Activated T-helper 2 cell treated with anti-CD3 and anti-CD28 coated beads, Interferon-gamma antibody, Interleukin-2, Interleukin-4, amounts not matched to agents 10 μg/mL and 5 μg/mL and 100 μg/mL, durations not matched to agents 14 hours and 24 hours and 36 hours (primary cell): ENCODE measurements at regions not wholly inside any gene's neighbourhood (a gene's known extent, or its start where the extent isn't known, plus 50 kb on each side); places are given as distances from the start of the nearest gene placed in this dataset.
"Not testable (repeated sequence)": the region's sequence is repeated elsewhere in the genome, so short reads cannot be mapped to it uniquely, and the experiment has no call there.

Experiments used
- DNase-seq: peaks from one replicate; pipeline ENCODE4 v3.0.0; 2021; ENCODE audit warnings: low spot score
- H3K27ac Mint-ChIP-seq: one replicate; pipeline ENCODE4 v1.8.0; 2021; ENCODE audit warnings: mixed read lengths
- H3K27me3 Mint-ChIP-seq: one replicate; pipeline ENCODE4 v1.8.0; 2021; ENCODE audit warnings: low read depth, mixed read lengths
- H3K36me3 Mint-ChIP-seq: one replicate; pipeline ENCODE4 v1.8.0; 2021; ENCODE audit warnings: low read depth, mixed read lengths
- H3K4me1 Mint-ChIP-seq: one replicate; pipeline ENCODE4 v1.8.0; 2021; ENCODE audit warnings: low read depth, mixed read lengths
- H3K4me3 Mint-ChIP-seq: one replicate; pipeline ENCODE4 v1.8.0; 2021; ENCODE audit warnings: low read depth, mild to moderate bottlenecking, moderate library complexity, mixed read lengths
- H3K9me3 Mint-ChIP-seq: one replicate; pipeline ENCODE4 v1.8.0; 2021; ENCODE audit warnings: mixed read lengths
- intact Hi-C: fragments of 100-400 bp; cut with micrococcal nuclease; formaldehyde crosslinking; loops from one replicate; pipeline ENCODE4 v1.15.1; 2023

DNA sequence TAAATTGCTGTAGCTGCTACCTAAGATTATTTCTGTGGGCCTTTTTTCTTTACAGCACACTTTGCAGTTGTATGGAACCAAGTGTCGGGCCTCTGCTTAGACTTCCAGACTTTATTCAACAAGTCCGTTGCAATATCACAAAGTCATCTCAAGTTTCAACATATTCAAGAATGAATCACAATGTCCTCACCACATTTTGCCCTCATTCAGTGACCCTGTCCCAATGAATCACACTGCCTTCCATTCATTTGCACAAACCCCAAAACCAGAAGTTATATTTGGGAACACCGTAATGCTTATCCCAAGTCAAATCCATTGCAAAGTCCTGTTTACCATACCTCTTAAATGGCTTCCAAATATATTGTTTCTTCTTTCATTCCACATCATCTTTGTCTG, 439.6 kb downstream of the CSNK1G3 start:
- no peaks in the 10 kb centered on the region for H3K27me3 Mint-ChIP-seq
- intact Hi-C loops, result no loop called here
- H3K4me3 Mint-ChIP-seq, result no peak overlapping the region
- H3K36me3 Mint-ChIP-seq, result no peaks in the 10 kb centered on the region
- no peak overlapping the region for H3K27ac Mint-ChIP-seq
- no peaks in the 10 kb centered on the region for H3K4me1 Mint-ChIP-seq
- peaks cover 5% of the 10 kb centered on the region for H3K9me3 Mint-ChIP-seq
- DNase-seq, result no peak

DNA sequence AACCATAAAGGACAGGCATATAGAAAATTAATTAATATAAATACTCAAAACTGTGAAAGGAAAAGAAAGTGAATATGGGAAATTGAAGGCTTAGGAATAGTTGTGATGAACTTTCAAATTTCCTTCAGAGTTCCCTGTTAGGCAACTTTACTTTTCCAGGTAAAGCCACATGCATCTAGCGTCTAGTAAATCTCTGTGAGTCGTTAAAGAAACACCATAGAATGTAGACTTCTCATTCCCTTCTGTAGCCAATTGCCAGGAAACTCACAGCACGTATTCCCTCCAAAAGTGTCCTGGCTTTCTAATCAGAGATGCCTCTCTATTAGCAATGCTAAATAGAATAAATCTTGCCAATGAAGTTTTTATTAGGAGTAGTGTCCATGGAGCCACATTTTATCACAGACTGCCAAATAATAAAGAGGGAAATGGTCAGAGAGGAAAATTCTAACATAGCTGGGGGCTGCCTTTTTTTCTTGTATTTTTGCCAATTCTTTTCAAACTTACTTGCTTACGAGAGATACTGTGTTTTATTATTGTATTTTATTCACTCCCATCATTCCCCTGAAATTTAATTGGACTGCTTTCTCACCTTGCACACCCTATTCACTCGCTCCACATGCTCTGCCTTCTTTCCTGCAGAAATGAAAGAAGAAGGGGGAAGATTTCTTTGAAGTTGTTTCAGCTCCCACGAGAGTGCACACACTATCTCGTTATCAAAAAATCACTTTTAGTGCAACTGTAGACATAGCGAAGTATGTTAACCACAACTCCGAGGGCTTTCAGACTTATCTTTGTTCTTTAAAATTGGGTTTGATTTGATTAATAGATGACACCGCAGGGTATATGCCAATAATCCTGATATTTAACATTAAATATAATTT, 439.0 kb downstream of the CSNK1G3 start:
- Mint-ChIP-seq H3K36me3 (no peaks in the 10 kb centered on the region), H3K9me3 (peaks cover 5% of the 10 kb centered on the region), H3K27me3 (no peaks in the 10 kb centered on the region), H3K4me1 (no peaks in the 10 kb centered on the region), H3K27ac (no peak overlapping the region), H3K4me3 (no peak overlapping the region)
- no peak for DNase-seq
- intact Hi-C loops, result no loop called here

DNA sequence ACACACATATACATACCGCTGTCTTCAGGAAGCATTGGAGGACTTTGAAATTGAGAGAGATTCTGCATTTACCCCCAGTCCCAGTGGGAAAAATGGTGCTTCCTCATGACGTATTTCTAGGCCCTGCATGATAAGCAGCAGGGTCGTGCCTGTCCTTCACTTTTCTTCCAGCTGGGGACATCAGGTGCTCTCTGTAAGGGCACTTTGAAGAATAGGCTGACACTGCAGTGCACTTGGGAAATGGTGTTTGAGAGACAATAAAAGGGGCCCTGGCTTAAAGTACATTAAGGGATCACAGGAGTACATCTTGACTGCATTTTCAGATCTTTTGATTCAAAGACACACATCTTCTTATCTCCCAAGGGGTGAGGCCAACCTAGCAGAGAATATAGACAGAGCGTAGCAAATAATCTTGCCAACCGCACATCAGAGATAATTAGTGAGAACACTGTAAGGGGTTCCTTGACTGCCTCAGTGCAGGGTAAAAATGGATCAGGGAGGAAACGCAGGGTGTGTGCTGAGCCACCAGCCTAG, 437.9 kb downstream of the CSNK1G3 start:
- DNase-seq, result no peak
- no peak overlapping the region for H3K27ac Mint-ChIP-seq
- H3K4me1 Mint-ChIP-seq, result no peaks in the 10 kb centered on the region
- no peaks in the 10 kb centered on the region for H3K27me3 Mint-ChIP-seq
- H3K9me3 Mint-ChIP-seq, result peaks cover 5% of the 10 kb centered on the region
- intact Hi-C loops, result no loop called here
- no peak overlapping the region for H3K4me3 Mint-ChIP-seq
- no peaks in the 10 kb centered on the region for H3K36me3 Mint-ChIP-seq

DNA sequence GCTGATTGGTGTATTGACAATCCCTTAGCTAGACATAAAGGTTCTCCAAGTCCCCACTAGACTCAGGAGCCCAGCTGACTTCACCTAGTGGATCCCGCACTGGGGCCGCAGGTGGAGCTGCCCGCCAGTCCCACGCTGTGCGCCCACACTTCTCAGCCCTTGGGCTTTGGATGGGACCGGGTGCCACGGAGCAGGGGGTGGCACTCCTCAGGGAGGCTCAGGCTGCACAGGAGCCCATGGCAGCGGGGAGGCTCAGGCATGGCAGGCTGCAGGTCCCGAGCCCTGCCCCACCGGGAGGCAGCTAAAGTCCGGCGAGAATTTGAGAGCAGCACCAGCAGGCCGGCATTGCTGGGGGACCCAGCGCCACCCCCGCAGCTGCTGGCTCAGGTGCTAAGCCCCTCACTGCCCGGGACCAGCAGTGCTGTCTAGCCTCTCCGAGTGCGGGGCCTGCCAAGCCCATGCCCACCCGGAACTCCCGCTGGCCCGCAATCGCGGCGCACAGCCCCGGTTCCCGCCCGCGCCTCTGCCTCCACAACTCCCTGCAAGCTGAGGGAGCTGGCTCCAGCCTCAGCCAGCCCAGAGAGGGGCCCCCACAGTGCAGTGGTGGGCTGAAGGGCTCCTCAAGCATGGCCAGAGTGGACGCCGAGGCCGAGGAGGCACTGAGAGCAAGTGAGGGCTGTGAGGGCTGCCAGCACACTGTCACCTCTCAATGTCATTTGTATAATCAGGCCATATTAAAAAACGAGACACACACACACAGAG, 437.2 kb downstream of the CSNK1G3 start:
- Mint-ChIP-seq H3K36me3 (no peaks in the 10 kb centered on the region), H3K4me1 (no peaks in the 10 kb centered on the region), H3K9me3 (peaks cover 5% of the 10 kb centered on the region), H3K27me3 (no peaks in the 10 kb centered on the region), H3K4me3 (no peak overlapping the region), H3K27ac (no peak overlapping the region)
- DNase-seq, result no peak
- intact Hi-C loops, result no loop called here

DNA sequence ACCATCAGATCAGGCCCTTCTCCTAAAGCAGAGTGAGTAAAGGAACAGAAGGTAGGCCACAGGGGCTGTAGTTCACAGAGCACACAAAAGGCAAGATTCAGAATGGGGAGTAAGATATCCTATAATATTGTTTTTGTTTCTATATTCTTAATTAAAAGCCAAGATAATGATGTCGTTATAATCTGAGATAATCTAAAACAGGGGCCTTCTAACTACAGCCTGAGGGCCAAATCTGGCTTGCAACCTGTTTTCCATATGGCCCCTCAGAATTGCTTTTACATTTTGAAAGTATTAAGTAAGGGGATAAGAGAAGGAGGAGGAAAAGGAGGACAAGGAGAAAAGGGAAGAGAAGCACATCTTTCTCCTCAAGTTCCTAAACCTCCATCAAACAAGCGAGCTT, 435.8 kb downstream of the CSNK1G3 start:
- Mint-ChIP-seq H3K4me1 (no peaks in the 10 kb centered on the region), H3K9me3 (peaks cover 5% of the 10 kb centered on the region), H3K27me3 (no peaks in the 10 kb centered on the region), H3K36me3 (no peaks in the 10 kb centered on the region), H3K27ac (no peak overlapping the region), H3K4me3 (no peak overlapping the region)
- DNase-seq, result no peak
- intact Hi-C loops, result no loop called here

DNA sequence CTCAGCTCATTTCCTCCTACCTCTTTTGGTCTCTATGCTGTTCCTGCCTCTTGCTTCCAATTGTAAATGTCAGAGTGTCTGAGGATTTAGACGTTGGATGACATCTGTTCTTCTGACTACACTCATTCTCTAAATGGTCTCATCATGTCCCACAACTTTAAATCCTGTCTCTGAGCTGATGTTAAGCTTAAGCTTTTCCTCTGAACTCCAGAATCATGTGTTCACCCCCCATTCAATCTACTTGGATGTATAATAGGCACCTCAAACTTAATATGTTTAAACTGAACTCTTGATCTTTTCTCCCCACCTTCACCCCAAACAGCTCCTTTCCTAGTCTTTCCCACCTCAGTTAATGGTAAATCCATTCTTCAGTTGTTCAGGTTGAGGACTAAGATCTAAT, 433.6 kb downstream of the CSNK1G3 start:
- Mint-ChIP-seq H3K27me3 (no peaks in the 10 kb centered on the region), H3K4me3 (no peak overlapping the region), H3K4me1 (no peaks in the 10 kb centered on the region), H3K9me3 (peaks cover 8% of the 10 kb centered on the region), H3K36me3 (no peaks in the 10 kb centered on the region), H3K27ac (no peak overlapping the region)
- DNase-seq, result no peak
- intact Hi-C loops, result no loop called here

DNA sequence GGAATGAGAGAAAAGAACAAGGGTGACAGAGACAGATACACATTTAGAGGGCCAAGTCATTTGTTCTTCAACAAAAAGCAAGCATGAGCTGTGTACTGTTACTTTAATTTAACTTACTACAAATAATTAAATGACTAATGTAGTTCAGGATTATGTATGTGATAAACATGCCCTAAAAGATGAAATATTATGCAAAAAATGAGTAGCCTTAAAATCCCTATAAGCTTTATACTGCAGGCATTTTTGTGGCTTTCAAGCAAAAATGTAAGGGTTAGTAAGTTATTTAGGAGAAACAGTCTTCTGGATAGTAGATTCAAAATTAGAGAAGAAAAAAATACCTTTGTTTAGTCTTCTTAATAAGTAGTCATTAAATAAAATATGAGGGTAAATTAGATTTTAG, 431.2 kb downstream of the CSNK1G3 start:
- no peak for DNase-seq
- H3K27me3 Mint-ChIP-seq, result no peaks in the 10 kb centered on the region
- H3K4me1 Mint-ChIP-seq, result no peaks in the 10 kb centered on the region
- peaks cover 8% of the 10 kb centered on the region for H3K9me3 Mint-ChIP-seq
- intact Hi-C loops, result no loop called here
- H3K27ac Mint-ChIP-seq, result no peak overlapping the region
- no peaks in the 10 kb centered on the region for H3K36me3 Mint-ChIP-seq
- H3K4me3 Mint-ChIP-seq, result no peak overlapping the region

DNA sequence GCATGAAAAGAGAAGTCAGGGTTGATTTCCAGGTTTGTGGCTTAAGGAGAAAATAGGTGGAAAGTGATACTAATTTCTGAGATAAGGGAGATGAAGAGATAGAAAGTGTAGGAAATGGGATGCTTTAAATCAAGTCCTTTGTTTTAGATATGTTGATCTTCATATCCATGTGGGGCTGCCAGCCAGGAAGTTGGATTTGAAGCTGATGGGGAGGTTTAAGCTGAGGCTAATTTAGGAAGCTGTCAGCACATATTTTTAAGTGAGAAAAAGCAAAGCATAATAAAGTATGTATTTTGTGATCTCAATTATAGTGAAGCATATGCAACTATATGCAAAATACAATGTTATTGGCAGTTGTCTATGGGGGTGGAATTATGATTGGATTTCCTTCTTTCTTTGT, 428.4 kb downstream of the CSNK1G3 start:
- no peaks in the 10 kb centered on the region for H3K27me3 Mint-ChIP-seq
- intact Hi-C loops, result no loop called here

DNA sequence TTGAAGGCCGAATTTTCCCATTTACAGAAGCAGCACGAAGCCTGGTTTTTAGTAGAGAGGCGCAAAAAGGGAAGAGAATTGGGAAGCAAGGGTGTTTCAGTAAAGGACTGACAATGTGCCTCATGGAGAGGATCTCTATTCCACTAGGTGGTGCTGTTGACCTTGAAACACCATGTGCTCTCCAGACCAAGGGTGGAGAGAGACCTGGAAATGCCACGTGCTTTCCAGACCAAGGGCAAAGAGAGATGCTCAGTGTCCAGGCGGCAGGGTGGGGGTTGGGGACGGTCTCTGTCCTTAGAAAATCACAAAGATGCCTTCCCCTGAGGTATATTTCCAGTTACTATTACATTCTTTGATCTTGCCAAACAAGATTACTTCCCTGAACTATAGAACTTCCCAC, 425.3 kb downstream of the CSNK1G3 start:
- Mint-ChIP-seq H3K36me3 (no peaks in the 10 kb centered on the region), H3K27ac (no peak overlapping the region), H3K4me1 (no peaks in the 10 kb centered on the region), H3K9me3 (peaks cover 22% of the 10 kb centered on the region), H3K27me3 (no peaks in the 10 kb centered on the region), H3K4me3 (no peak overlapping the region)
- DNase-seq, result no peak
- intact Hi-C loops, result no loop called here

More for the DNA sequence above, 428.4 kb downstream of the CSNK1G3 start:
- H3K9me3 Mint-ChIP-seq, result peaks cover 22% of the 10 kb centered on the region
- DNase-seq, result no peak
- no peaks in the 10 kb centered on the region for H3K4me1 Mint-ChIP-seq
- H3K4me3 Mint-ChIP-seq, result no peak overlapping the region
- no peaks in the 10 kb centered on the region for H3K36me3 Mint-ChIP-seq
- no peak overlapping the region for H3K27ac Mint-ChIP-seq

DNA sequence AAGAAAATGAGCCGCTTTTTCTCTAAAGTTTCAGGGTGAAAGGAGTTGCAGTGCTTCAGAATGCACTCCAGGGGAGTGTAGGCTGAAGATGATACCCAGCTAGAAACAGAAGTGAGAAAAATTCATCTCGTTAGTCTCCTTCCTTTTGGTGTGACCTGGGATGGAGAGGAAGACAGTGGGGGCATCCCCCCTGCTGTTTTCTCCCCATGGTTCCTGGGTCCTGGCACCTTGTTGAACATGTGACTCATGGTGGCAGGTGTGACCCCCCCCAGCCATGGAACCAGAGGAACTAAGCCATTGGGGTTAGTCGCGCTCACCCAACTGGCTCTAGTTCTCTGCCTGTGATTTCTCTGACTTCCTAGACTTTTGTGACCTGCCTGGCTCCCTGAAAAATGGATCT, 424.6 kb downstream of the CSNK1G3 start:
- no peak for DNase-seq
- no peaks in the 10 kb centered on the region for H3K36me3 Mint-ChIP-seq
- peaks cover 22% of the 10 kb centered on the region for H3K9me3 Mint-ChIP-seq
- no peak overlapping the region for H3K4me3 Mint-ChIP-seq
- no peak overlapping the region for H3K27ac Mint-ChIP-seq
- H3K27me3 Mint-ChIP-seq, result no peaks in the 10 kb centered on the region
- no peaks in the 10 kb centered on the region for H3K4me1 Mint-ChIP-seq
- intact Hi-C loops, result no loop called here

DNA sequence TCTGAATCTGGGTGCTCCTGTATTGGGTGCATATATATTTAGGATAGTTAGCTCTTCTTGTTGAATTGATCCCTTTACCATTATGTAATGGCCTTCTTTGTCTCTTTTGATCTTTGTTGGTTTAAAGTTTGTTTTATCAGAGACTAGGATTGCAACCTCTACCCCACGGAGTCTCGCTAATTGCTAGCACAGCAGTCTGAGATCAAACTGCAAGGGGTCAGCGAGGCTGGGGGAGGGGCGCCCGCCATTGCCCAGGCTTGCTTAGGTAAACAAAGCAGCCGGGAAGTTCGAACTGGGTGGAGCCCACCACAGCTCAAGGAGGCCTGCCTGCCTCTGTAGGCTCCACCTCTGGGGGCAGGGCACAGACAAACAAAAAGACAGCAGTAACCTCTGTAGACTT, 421.8 kb downstream of the CSNK1G3 start:
- H3K27me3 Mint-ChIP-seq, H3K4me3 Mint-ChIP-seq, H3K4me1 Mint-ChIP-seq, DNase-seq, H3K36me3 Mint-ChIP-seq, H3K27ac Mint-ChIP-seq, intact Hi-C loops: not testable (repeated sequence)
- H3K9me3 Mint-ChIP-seq, result peaks cover 19% of the 10 kb centered on the region

DNA sequence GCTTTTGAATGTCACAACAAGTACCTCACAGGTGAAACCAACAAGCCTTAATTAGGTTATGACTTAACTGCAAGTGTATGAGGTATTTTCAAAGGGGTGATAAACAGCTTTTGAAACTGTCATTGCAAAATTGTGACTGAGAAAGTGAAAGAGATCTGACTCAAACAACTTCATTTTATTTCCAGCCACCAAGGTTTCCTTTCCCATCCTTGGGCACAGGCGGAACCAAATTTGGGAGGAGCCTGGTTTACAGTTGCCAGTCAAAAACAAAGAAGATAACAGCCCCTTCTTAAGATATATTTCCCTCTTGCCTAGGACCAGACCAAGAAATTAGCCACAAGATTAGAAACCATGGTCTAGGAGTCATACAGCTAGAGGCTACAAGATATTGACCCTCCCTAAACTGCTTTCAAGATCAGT, 417.1 kb downstream of the CSNK1G3 start:
- no peak for DNase-seq
- intact Hi-C loops, result no loop called here
- no peaks in the 10 kb centered on the region for H3K36me3 Mint-ChIP-seq

DNA sequence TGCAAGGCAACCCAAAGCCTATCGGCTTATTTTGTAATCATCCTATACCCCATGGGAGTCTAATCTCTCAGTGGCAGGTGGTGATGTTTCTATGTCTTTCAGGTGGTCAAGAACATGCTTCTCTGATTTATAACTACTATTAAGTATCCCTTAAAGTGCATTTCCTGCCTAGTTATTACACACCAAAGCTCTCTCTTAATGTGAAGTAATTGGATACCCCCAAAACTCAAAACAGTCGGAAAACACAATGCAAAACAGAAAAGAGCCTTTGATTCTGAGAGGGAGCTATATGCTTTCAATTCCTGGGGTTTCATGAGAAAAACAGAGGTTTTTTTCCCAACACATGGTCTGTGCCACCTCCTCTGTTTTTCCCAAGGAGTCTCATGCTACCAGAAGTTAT, 416.4 kb downstream of the CSNK1G3 start:
- no peak overlapping the region for H3K27ac Mint-ChIP-seq

More for the DNA sequence above, 417.1 kb downstream of the CSNK1G3 start:
- no peaks in the 10 kb centered on the region for H3K27me3 Mint-ChIP-seq
- no peak overlapping the region for H3K27ac Mint-ChIP-seq
- H3K4me3 Mint-ChIP-seq, result no peak overlapping the region
- H3K9me3 Mint-ChIP-seq, result no peaks in the 10 kb centered on the region
- no peaks in the 10 kb centered on the region for H3K4me1 Mint-ChIP-seq

More for the DNA sequence above, 416.4 kb downstream of the CSNK1G3 start:
- Mint-ChIP-seq H3K27me3 (no peaks in the 10 kb centered on the region), H3K9me3 (no peaks in the 10 kb centered on the region), H3K36me3 (no peaks in the 10 kb centered on the region), H3K4me1 (no peaks in the 10 kb centered on the region), H3K4me3 (no peak overlapping the region)
- intact Hi-C loops, result no loop called here
- no peak for DNase-seq
